Neural progenitor cell (in vitro differentiated cells): ENCODE measurements at regions not wholly inside any gene's neighbourhood (a gene's known extent, or its start where the extent isn't known, plus 50 kb on each side); places are given as distances from the start of the nearest gene placed in this dataset.

Experiments
- DNase-seq: peaks from one replicate; pipeline ENCODE4 v3.0.0-alpha.2; 2016; ENCODE audit warnings: low spot score
- H2AFZ ChIP-seq: fragments of 200-600 bp; sonication (generic); replicated peaks from 2 replicates; pipeline ENCODE4 v1.6.1; 2016; ENCODE audit warnings: antibody characterized with exemption
- H3F3A ChIP-seq: fragments of 200-600 bp; sonication (generic); 2 replicates; pipeline ENCODE4 v1.6.1; 2016; ENCODE audit warnings: antibody characterized with exemption, low read depth
- H3K27ac ChIP-seq: fragments of 200-600 bp; sonication (generic); 2 replicates; pipeline ENCODE4 v1.5.1; 2016; ENCODE audit warnings: mild to moderate bottlenecking
- H3K27me3 ChIP-seq: fragments of 200-600 bp; sonication (generic); 2 replicates; pipeline ENCODE4 v1.6.1; 2016; ENCODE audit warnings: mild to moderate bottlenecking, moderate library complexity
- H3K36me3 ChIP-seq: fragments of 200-600 bp; sonication (generic); 2 replicates; pipeline ENCODE4 v1.5.1; 2016
- H3K4me1 ChIP-seq: fragments of 200-600 bp; sonication (generic); 2 replicates; pipeline ENCODE4 v1.6.1; 2016; ENCODE audit warnings: mixed run types
- H3K4me2 ChIP-seq: fragments of 200-600 bp; sonication (generic); 2 replicates; pipeline ENCODE4 v1.6.1; 2016
- H3K4me3 ChIP-seq: fragments of 200-600 bp; sonication (generic); 2 replicates; pipeline ENCODE4 v1.5.1; 2016
- H3K79me2 ChIP-seq: fragments of 200-600 bp; sonication (generic); 2 replicates; pipeline ENCODE4 v1.6.1; 2016; ENCODE audit warnings: low read depth
- H3K9ac ChIP-seq: fragments of 200-600 bp; sonication (generic); 2 replicates; pipeline ENCODE4 v1.6.1; 2016
- H3K9me3 ChIP-seq: fragments of 200-600 bp; sonication (generic); 2 replicates; pipeline ENCODE4 v1.5.1; 2016; ENCODE audit warnings: low read depth
- H4K20me1 ChIP-seq: fragments of 200-600 bp; sonication (generic); 2 replicates; pipeline ENCODE4 v1.6.1; 2016; ENCODE audit warnings: low read depth
- H3K27ac Mint-ChIP-seq: 3 replicates; pipeline ENCODE4 v1.8.0; 2021; ENCODE audit warnings: mixed read lengths
- H3K27me3 Mint-ChIP-seq: 2 replicates; pipeline ENCODE4 v1.8.0; 2022; ENCODE audit warnings: low read depth, mild to moderate bottlenecking, inconsistent platforms, moderate library complexity, mixed read lengths; ENCODE audit not compliant: insufficient read depth
- H3K36me3 Mint-ChIP-seq: 3 replicates; pipeline ENCODE4 v1.8.0; 2021; ENCODE audit warnings: mixed read lengths
- H3K4me1 Mint-ChIP-seq: 3 replicates; pipeline ENCODE4 v1.8.0; 2021; ENCODE audit warnings: mixed read lengths
- H3K4me3 Mint-ChIP-seq: 3 replicates; pipeline ENCODE4 v1.8.0; 2021; ENCODE audit warnings: mild to moderate bottlenecking, moderate library complexity, mixed read lengths
- H3K9me3 Mint-ChIP-seq: 3 replicates; pipeline ENCODE4 v1.8.0; 2020; ENCODE audit warnings: mixed read lengths
- EZH2 ChIP-seq: fragments of 200-600 bp; sonication (generic); IDR thresholded peaks from 2 replicates; pipeline ENCODE4 v1.6.1; 2017; ENCODE audit warnings: antibody characterized with exemption, mild to moderate bottlenecking, moderate library complexity
- EZH2phosphoT487 ChIP-seq: fragments of 200-600 bp; sonication (generic); IDR thresholded peaks from 2 replicates; pipeline ENCODE4 v1.6.1; 2017; ENCODE audit warnings: antibody characterized with exemption
- TF ChIP-seq, protein P1 (sequence below): fragments of 200-600 bp; sonication (generic); IDR thresholded peaks from 2 replicates; pipeline ENCODE4 v1.5.1; 2017; ENCODE audit warnings: antibody characterized with exemption, mild to moderate bottlenecking

DNA sequence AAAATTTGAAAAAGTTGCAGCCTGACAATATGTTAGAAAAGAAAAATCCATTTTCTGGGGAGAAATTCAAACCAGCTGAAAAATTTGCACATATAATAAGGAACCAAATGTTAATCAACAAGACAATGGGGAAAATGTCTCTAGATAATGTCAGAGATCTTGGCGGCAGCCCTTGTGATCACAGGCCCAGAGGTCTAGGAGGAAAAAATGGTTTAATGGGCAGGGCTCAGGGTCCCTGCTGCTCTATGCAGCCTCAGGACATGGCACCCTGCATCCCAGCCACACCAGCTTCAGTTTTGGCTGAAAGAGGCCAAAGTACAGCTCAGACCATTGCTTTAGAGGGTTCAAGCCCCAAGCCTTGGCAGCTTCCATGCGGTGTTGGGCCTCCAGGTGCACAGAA, 701.9 kb downstream of the IGSF11 start:
- Mint-ChIP-seq H3K36me3 (no peaks in the 10 kb centered on the region), H3K27ac (no peak overlapping the region), H3K9me3 (peaks cover 19% of the 10 kb centered on the region)

DNA sequence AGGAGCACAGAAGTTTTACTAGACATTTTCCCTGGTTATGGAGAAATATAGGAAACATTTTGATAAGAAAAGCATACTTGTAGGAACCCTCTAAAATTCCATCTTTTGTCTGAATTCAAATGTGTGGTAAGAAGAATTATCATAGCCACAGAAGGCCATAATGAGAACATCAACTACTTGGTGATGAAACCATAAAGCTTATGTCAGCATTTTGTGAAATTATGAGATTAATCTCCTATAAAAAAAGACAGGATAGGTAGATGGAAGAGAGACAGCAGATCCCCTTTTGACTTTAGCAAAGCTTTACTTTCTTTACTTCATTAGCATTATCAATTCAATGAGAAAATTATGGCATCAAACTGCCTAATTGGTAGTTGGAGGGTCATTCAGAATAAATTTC, 697.0 kb downstream of the IGSF11 start:
- DNase-seq, result no peak
- H3K79me2 ChIP-seq, result no peaks in the 10 kb centered on the region
- H3K27me3 ChIP-seq, result no peaks in the 10 kb centered on the region
- no peaks in the 10 kb centered on the region for H3K36me3 ChIP-seq
- no peaks in the 10 kb centered on the region for H4K20me1 ChIP-seq
- no peak overlapping the region for H3K27ac ChIP-seq
- TF ChIP-seq, protein P1, sequence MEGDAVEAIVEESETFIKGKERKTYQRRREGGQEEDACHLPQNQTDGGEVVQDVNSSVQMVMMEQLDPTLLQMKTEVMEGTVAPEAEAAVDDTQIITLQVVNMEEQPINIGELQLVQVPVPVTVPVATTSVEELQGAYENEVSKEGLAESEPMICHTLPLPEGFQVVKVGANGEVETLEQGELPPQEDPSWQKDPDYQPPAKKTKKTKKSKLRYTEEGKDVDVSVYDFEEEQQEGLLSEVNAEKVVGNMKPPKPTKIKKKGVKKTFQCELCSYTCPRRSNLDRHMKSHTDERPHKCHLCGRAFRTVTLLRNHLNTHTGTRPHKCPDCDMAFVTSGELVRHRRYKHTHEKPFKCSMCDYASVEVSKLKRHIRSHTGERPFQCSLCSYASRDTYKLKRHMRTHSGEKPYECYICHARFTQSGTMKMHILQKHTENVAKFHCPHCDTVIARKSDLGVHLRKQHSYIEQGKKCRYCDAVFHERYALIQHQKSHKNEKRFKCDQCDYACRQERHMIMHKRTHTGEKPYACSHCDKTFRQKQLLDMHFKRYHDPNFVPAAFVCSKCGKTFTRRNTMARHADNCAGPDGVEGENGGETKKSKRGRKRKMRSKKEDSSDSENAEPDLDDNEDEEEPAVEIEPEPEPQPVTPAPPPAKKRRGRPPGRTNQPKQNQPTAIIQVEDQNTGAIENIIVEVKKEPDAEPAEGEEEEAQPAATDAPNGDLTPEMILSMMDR, result no peak
- TF ChIP-seq EZH2 (no peak), EZH2phosphoT487 (no peak)
- H3K9me3 Mint-ChIP-seq, result peaks cover 10% of the 10 kb centered on the region
- H3K27me3 Mint-ChIP-seq, result peaks cover 3% of the 10 kb centered on the region
- peak overlapping the region; percentile 28 for H2AFZ ChIP-seq
- H3K9me3 ChIP-seq, result no peaks in the 10 kb centered on the region
- H3K4me1 Mint-ChIP-seq, result no peaks in the 10 kb centered on the region
- no peak overlapping the region for H3K4me3 ChIP-seq
- no peak overlapping the region for H3K4me2 ChIP-seq
- no peaks in the 10 kb centered on the region for H3K36me3 Mint-ChIP-seq
- H3F3A ChIP-seq, result no peaks in the 10 kb centered on the region
- no peak overlapping the region for H3K9ac ChIP-seq
- H3K27ac Mint-ChIP-seq, result no peak overlapping the region
- no peak overlapping the region for H3K4me3 Mint-ChIP-seq
- H3K4me1 ChIP-seq, result no peaks in the 10 kb centered on the region

More for the DNA sequence above, 701.9 kb downstream of the IGSF11 start:
- Histone ChIP-seq H3K9ac (no peak overlapping the region), H2AFZ (no peak overlapping the region), H3K4me3 (no peak overlapping the region), H3K27ac (no peak overlapping the region), H3F3A (no peaks in the 10 kb centered on the region), H3K4me1 (no peaks in the 10 kb centered on the region), H3K36me3 (no peaks in the 10 kb centered on the region), H3K9me3 (no peaks in the 10 kb centered on the region), H3K79me2 (no peaks in the 10 kb centered on the region), H3K27me3 (no peaks in the 10 kb centered on the region), H4K20me1 (no peaks in the 10 kb centered on the region), H3K4me2 (no peak overlapping the region)
- H3K4me3 Mint-ChIP-seq, result no peak overlapping the region
- no peak for TF ChIP-seq EZH2
- TF ChIP-seq, protein P1, result no peak
- no peak for TF ChIP-seq EZH2phosphoT487
- H3K27me3 Mint-ChIP-seq, result peaks cover 3% of the 10 kb centered on the region
- H3K4me1 Mint-ChIP-seq, result no peaks in the 10 kb centered on the region
- DNase-seq, result no peak

DNA sequence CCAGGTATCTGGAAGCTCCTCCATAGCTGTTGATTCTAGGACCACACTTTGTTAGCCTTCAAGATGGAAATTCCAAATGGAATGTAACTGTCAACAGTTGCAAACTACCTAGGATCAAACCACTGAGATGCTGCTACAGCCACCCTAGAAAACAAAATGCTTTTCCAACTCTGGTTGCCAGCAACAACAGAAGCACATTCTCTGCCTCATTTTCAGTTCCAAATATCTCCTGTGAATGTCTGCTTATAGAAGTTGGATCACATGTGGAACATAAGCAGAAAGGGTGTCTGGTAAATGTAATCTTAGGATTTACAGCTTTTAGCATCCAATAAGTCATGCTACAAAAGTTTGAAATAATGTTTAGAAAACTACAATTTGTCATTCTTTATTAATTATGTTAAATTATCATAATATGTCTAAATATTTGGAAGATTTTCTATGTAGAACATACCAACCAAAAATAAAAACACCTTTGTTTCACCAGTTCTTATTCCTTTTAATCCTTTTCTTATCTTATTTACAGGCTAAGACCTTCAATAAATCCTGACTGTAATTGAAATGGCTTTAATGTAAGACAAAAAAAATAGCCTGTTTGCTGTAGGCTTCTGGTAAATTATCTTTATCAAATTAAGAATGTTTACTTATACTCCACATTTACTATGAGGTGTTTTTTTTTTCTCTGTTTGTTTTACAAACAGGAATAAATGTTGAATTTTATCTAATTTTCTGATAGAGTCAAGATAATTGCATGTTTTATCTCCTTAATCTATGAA, 687.1 kb downstream of the IGSF11 start:
- Mint-ChIP-seq H3K4me1 (no peaks in the 10 kb centered on the region), H3K27me3 (no peaks in the 10 kb centered on the region), H3K27ac (no peak overlapping the region), H3K9me3 (no peaks in the 10 kb centered on the region), H3K4me3 (no peak overlapping the region), H3K36me3 (no peaks in the 10 kb centered on the region)
- no peaks in the 10 kb centered on the region for H4K20me1 ChIP-seq
- H3K4me1 ChIP-seq, result no peaks in the 10 kb centered on the region
- no peak overlapping the region for H3K9ac ChIP-seq
- no peaks in the 10 kb centered on the region for H3K9me3 ChIP-seq
- H3K4me3 ChIP-seq, result no peak overlapping the region
- H3K27ac ChIP-seq, result no peak overlapping the region
- TF ChIP-seq, protein P1, result no peak
- TF ChIP-seq EZH2, result no peak
- no peak for TF ChIP-seq EZH2phosphoT487
- H3K4me2 ChIP-seq, result no peak overlapping the region
- H3K79me2 ChIP-seq, result no peaks in the 10 kb centered on the region
- no peaks in the 10 kb centered on the region for H3K36me3 ChIP-seq
- H3F3A ChIP-seq, result no peaks in the 10 kb centered on the region
- H2AFZ ChIP-seq, result no peak overlapping the region
- DNase-seq, result no peak
- H3K27me3 ChIP-seq, result no peaks in the 10 kb centered on the region
